HS-27A (cell line): ENCODE measurements at regions not wholly inside any gene's neighbourhood (a gene's known extent, or its start where the extent isn't known, plus 50 kb on each side); places are given as distances from the start of the nearest gene placed in this dataset.

Source experiments
- DNase-seq: peaks from one replicate; pipeline ENCODE4 v3.0.0-alpha.2; 2012; ENCODE audit warnings: low read depth, missing footprints

GRCh38 chrX:115491766-115492165 lies 69.2 kb upstream of the PLS3 start:
- DNase-seq = no peak

GRCh38 chrX:115493015-115493414 lies 68.0 kb upstream of the PLS3 start:
- DNase-seq = no peak

- no peak for DNase-seq
Observed at GRCh38 chrX:115494161-115494560, 66.8 kb upstream of the PLS3 start.

GRCh38 chrX:115499112-115499805 lies 61.7 kb upstream of the PLS3 start:
- DNase-seq = no peak

GRCh38 chrX:115503099-115503498 lies 57.9 kb upstream of the PLS3 start:
- no peak for DNase-seq

- DNase-seq = no peak
Observed at GRCh38 chrX:115504167-115504566, 56.8 kb upstream of the PLS3 start.
